GM12864 (cell line): ENCODE measurements at regions not wholly inside any gene's neighbourhood (a gene's known extent, or its start where the extent isn't known, plus 50 kb on each side); places are given as distances from the start of the nearest gene placed in this dataset.

Experiments used
- DNase-seq: peaks from one replicate; pipeline ENCODE4 v3.0.0-alpha.2; 2011; ENCODE audit warnings: low read depth
- H3K4me3 ChIP-seq: 2 replicates; pipeline ENCODE4 v1.5.1; 2011; ENCODE audit warnings: mild to moderate bottlenecking, low read depth, low read length, control low read depth
- TF ChIP-seq, protein P1 (sequence below): IDR thresholded peaks from 2 replicates; pipeline ENCODE4 v1.5.1; 2011; ENCODE audit warnings: low read depth, mild to moderate bottlenecking, moderate library complexity, low read length, control low read depth, inconsistent platforms; ENCODE audit errors: missing control alignments

DNA sequence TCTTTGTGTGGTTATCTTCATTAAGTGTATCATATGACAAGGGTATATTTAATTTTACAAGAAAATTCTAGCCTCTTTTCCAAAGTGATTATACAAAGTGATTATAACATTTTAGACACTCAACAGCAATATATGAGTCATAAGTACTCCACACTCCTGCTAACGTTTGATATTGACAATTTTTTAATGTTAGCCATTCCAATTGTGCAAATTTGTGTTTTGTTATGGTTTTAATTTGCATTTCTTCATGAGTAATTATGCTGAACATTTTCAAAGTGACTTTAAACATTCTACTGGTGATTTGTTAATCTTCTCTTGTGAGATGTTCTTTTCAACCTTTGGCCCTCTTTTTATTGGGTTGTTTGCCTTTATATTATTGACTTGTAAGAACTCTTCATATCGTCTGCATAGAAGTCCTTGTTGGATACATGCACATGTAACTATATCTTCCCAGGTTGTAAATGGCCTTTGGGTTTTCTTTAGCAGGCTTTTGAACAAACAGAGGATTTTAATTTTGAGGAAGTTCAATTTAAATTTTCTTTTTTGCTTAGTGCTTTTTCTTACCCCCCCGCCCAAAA lies 771.6 kb upstream of the ZNF608 start:
- TF ChIP-seq, protein P1, sequence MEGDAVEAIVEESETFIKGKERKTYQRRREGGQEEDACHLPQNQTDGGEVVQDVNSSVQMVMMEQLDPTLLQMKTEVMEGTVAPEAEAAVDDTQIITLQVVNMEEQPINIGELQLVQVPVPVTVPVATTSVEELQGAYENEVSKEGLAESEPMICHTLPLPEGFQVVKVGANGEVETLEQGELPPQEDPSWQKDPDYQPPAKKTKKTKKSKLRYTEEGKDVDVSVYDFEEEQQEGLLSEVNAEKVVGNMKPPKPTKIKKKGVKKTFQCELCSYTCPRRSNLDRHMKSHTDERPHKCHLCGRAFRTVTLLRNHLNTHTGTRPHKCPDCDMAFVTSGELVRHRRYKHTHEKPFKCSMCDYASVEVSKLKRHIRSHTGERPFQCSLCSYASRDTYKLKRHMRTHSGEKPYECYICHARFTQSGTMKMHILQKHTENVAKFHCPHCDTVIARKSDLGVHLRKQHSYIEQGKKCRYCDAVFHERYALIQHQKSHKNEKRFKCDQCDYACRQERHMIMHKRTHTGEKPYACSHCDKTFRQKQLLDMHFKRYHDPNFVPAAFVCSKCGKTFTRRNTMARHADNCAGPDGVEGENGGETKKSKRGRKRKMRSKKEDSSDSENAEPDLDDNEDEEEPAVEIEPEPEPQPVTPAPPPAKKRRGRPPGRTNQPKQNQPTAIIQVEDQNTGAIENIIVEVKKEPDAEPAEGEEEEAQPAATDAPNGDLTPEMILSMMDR, result no peak
- no peak overlapping the region for H3K4me3 ChIP-seq
- DNase-seq, result no peak

DNA sequence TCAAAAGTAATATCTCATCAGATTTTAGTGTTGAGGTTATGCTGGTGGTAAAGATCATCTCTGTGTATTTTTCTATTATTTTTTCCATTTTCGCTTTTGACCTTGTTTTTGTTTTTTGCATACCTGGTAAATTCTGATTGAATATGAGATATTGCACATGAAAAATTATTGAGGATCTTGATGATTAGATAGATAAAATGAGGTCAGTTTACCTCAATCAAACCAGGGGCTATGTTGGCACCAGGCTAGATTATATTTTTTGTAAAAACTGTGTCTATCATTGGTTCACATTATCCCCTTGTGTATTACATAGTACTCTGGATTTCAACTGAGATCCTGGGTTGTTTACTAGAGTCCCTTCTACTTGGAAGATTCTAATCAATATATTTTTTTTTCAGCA lies 774.9 kb upstream of the ZNF608 start:
- no peak overlapping the region for H3K4me3 ChIP-seq
- DNase-seq, result no peak
- TF ChIP-seq, protein P1, result no peak

DNA sequence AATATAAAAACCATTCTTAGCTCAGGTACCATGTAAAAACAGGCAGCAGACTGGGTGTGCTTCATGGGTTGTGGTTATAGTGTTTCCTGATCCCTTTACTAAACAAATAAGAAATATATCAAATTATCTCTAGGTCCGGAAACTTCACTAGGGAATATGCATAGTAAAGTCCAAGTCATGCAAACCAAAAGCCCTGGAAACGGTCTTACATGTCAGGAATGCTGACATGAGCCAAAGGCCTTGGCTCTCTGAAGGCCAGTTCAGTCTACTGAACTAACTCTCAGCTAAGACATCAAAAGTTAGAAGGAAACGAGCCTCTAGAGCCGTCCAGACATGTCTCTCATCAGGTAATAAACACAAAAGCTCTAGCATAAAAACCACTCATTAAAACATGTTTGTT lies 778.9 kb upstream of the ZNF608 start:
- TF ChIP-seq, protein P1, result no peak
- no peak for DNase-seq
- H3K4me3 ChIP-seq, result no peak overlapping the region

DNA sequence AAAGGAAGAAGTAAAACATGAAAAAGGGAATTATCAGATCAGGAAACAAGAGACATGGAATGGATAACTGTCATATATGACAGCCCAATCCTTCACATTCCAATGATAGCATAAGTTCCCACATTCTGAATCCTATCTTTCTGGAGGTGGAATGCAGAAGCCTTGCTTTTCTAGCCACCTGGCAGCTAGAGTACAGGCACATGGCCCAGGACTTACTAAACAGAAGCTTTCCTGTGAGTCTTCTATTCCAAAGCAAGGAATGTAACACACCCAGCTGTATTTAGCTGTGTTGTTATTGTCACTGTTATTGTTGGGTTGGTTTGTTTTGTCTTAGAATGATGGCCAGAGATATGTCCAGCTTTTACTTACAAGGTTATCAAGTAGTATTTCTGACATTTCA lies 780.5 kb upstream of the ZNF608 start:
- no peak overlapping the region for H3K4me3 ChIP-seq
- no peak for DNase-seq
- TF ChIP-seq, protein P1, result no peak

DNA sequence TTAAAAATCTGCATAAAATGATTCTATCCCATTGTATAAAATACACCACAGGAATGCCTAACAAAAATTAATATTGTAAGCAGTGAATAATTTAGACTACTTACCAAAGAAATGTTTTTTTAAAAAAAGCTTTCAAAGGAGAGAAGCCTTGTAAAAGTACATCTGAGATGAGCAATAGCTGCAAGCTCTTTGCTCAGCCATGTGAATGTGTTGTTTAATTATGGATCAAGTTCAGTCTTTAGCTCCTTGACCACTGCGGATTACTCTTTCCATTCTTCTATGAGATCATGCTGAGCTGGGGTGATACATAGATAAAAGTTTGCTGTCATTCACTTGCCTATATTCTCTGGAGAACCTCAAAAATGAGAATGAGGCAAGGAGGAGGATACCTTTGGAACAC lies 782.4 kb upstream of the ZNF608 start:
- DNase-seq, result no peak
- TF ChIP-seq, protein P1, result no peak
- no peak overlapping the region for H3K4me3 ChIP-seq

DNA sequence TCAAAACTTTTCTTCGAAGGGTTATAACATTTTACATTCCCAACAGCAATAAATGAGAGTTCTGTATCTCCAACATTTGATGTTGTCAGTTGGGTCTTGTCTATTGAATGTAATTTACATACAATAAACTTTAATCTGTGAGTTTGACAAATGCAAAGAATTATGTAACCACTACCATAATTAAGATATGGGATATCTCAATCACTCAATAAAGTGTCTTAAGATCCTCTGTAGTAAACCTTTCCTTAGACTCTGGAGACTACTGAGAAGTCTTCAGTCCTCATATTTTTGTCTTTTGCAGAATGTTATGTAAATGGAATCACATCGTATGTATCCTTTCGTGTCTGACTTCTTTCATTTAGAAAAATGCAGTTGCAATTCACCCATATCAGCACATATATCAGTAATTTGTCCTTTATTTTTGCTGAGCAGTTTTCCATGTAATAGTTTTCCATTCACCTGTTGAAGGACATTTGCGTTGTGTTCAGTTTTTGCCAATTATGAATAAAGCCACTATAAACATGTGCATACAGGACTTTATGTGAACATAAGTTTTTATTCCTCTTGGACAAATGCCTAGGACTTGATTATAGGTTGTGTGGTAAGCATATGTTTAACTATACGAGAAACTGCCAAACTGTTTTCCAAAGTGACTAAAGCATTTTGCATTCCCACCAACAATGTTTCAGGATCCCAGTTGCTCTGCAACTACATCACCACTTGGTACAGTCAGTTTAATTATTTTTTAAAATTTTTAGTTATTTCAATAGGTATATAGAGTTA lies 784.6 kb upstream of the ZNF608 start:
- TF ChIP-seq, protein P1, result no peak
- DNase-seq, result no peak
- H3K4me3 ChIP-seq, result no peak overlapping the region

DNA sequence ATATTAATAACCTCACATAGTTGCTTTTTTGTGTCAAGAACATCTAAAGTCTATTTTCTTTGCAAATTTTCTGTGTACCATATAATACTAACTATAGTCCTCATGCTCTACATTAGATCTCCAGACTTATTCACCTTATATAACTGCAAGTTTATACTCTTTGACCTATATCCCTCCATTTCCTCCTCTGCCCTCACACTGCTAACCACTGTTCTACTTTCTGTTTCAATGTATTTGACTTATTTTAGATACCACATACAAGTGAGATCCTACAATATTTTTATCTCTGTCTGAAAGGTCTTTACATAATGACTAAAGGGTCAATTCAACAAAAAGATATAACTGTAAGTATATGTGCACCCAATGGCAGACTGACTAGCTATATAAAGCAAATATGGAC lies 789.7 kb upstream of the ZNF608 start:
- TF ChIP-seq, protein P1, result no peak
- H3K4me3 ChIP-seq, result no peak overlapping the region

More for the DNA sequence above, 789.7 kb upstream of the ZNF608 start:
- DNase-seq, result no peak
